Right lobe of liver (tissue), 4 donors: ENCODE measurements at regions not wholly inside any gene's neighbourhood (a gene's known extent, or its start where the extent isn't known, plus 50 kb on each side); places are given as distances from the start of the nearest gene placed in this dataset.

Experiments
- CTCF ChIP-seq, 4 donors: fragments of 200-600 bp in 3 of 4; fragments of 450-650 bp in 1 of 4; IDR thresholded peaks; one replicate each; pipeline versions ENCODE4 v1.5.1 to v1.8.0; 2016 to 2022; ENCODE audit warnings: antibody characterized with exemption in 4 of 4, mild to moderate bottlenecking in 2 of 4
- POLR2A ChIP-seq: fragments of 450-650 bp; IDR thresholded peaks from one replicate; pipeline ENCODE4 v1.6.1; 2017; ENCODE audit warnings: antibody characterized with exemption, mild to moderate bottlenecking
- donor health status: DM: no; HTN: no; CAD: no.
- donor health status: DM: no; HTN: no; CAD: no.
- donor health status: DM: no; HTN: yes; CAD: no.

GRCh38 chr5:155679530-155679929 lies 647.4 kb upstream of the SGCD start:
- TF ChIP-seq CTCF (IDR thresholded peaks at IDR 0.05) (no peak), POLR2A (no peak)
